Aorta (tissue), 5 donors: ENCODE measurements at regions not wholly inside any gene's neighbourhood (a gene's known extent, or its start where the extent isn't known, plus 50 kb on each side); places are given as distances from the start of the nearest gene placed in this dataset.
"Not testable (repeated sequence)": the region's sequence is repeated elsewhere in the genome, so short reads cannot be mapped to it uniquely, and the experiment has no call there.

Experiments used
- ATAC-seq: fragments of 200-7000 bp; cut with Tn5 transposase; one replicate; pipeline ENCODE4 v1.9.1; 2022; ENCODE audit warnings: moderate library complexity; ENCODE audit not compliant: low FRiP score
- DNase-seq, 2 donors: peaks; one replicate each; pipeline ENCODE4 v3.0.0-alpha.2; 2020
- H3K27ac ChIP-seq, 2 donors: one replicate each; pipeline ENCODE4 v1.5.1; 2013; ENCODE audit warnings: low read length in 2 of 2, mild to moderate bottlenecking in 2 of 2, moderate library complexity in 2 of 2, control low read depth in 1 of 2, inconsistent platforms in 1 of 2, low read depth in 1 of 2
- H3K27me3 ChIP-seq, 2 donors: one replicate each; pipeline ENCODE4 v1.6.1; 2013; ENCODE audit warnings: control low read depth in 1 of 2, low read length in 1 of 2, mild to moderate bottlenecking in 1 of 2, moderate library complexity in 1 of 2; ENCODE audit not compliant: insufficient read depth in 2 of 2, control insufficient read depth in 1 of 2
- H3K36me3 ChIP-seq, 2 donors: one replicate each; pipeline ENCODE4 v1.6.1; 2013; ENCODE audit warnings: control low read depth in 1 of 2, low read length in 1 of 2, mild to moderate bottlenecking in 1 of 2; ENCODE audit not compliant: insufficient read depth in 2 of 2, control insufficient read depth in 1 of 2
- H3K4me1 ChIP-seq, 2 donors: one replicate each; pipeline ENCODE4 v1.6.1; 2013; ENCODE audit warnings: low read length in 2 of 2, control low read depth in 1 of 2, mild to moderate bottlenecking in 1 of 2, moderate library complexity in 1 of 2; ENCODE audit not compliant: insufficient read depth in 2 of 2, control insufficient read depth in 1 of 2
- H3K4me3 ChIP-seq, 2 donors: one replicate each; pipeline ENCODE4 v1.5.1; 2013; ENCODE audit warnings: low read length in 2 of 2, control low read depth in 1 of 2, mild to moderate bottlenecking in 1 of 2
- H3K9me3 ChIP-seq: one replicate; pipeline ENCODE4 v1.6.1; 2013; ENCODE audit warnings: mild to moderate bottlenecking, low read length; ENCODE audit not compliant: control insufficient read depth
- WGBS, 2 donors: extraction: QIAGEN DNeasy Blood & Tissue Kit; methylation state at CpG; one replicate each; pipeline ENCODE4 v1.1.7; 2013; 5-methylcytosine and 5-hydroxymethylcytosine counted together
- intact Hi-C, 2 donors: fragments of 100-400 bp; cut with DNase I; formaldehyde crosslinking; loops; one replicate each; pipeline versions ENCODE4 v1.14.2 to v1.15.0; 2022
- donor health status: healthy with polysubstance abuse.
- donor health status: Bipolar disorder and iron deficiency.
- donor health status: DM: no; HTN: no; CAD: no.
- donor health status: DM: no; HTN: no; CAD: no.
- donor health status: DM: yes; HTN: yes; CAD: no.

DNA sequence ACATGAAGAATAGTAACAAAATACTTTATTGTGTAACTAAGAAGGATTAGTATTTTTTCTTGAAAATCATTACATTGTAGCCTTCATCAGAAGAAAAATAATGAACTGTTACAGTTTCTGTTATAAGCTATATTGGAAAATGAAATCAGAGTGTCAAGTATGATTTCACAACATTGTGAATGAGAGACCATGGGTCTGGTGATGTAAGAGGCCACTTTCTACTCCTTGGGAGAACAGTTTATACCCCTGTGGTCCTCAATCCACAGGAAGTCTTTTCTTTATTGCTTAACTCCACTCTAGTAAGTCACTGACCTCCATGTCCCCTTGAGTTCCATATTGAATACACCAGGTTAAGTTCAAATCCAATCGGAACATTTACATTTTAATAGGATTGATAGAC is 218.7 kb upstream of the FERMT1 start:
- DNase-seq: no peak
- Histone ChIP-seq H3K36me3 (no peaks in the 10 kb centered on the region), H3K27me3 (no peaks in the 10 kb centered on the region), H3K4me1 (no peaks in the 10 kb centered on the region), H3K4me3 (no peak overlapping the region), H3K27ac (no peak overlapping the region), H3K9me3 (no peaks in the 10 kb centered on the region)
- intact Hi-C loops: no loop called here
- no peak for ATAC-seq
- WGBS, 2 donors: 89 to 98% methylated on average over 1 of the region's 1 CpG

DNA sequence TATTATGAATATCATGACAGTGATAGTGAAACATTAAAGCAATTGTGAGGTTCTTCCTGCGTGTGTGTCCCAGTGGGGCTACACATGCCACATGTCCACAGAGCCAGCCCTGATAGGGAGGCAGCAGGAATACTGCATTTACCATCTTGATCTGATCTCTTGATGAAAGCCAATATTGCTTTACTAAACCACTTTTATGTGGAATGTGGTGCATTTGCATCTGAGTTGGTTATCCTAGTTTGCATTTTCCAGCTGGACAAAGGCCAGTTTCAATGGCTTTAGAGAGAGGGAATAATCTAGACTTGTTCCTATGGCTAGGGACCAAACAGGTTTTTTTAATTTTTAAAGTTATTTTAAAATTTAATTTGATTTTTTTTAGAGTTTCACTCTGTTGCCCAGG is 216.3 kb upstream of the FERMT1 start:
- H3K27me3 ChIP-seq: no peaks in the 10 kb centered on the region
- H3K9me3 ChIP-seq: no peaks in the 10 kb centered on the region
- ATAC-seq (no peak), DNase-seq (no peak)
- 82 to 85% methylated on average over 1 of the region's 1 CpG for WGBS, 2 donors
- no peak overlapping the region for H3K27ac ChIP-seq
- no peaks in the 10 kb centered on the region for H3K4me1 ChIP-seq
- H3K36me3 ChIP-seq: no peaks in the 10 kb centered on the region
- intact Hi-C loops: no loop called here
- H3K4me3 ChIP-seq: no peak overlapping the region

DNA sequence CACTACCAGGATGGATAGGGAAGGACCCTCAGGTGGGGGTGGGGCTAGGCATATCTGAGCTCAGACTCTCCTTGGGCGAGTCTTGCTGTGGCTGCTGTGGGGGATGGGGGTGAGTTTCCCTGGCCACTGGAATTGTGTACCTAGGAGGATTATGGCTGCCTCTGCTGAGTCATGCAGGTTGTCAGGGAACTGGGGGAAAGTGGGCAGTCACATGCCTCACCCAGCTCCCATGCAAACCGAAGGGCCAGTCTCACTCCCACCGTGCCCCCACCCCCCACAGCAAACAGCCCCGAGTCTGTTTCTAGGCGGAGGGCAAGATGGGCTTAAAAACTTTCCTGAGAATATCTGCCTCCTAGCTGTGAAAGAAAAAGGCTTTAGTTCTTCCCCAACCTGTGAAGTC is 210.3 kb upstream of the FERMT1 start:
- Histone ChIP-seq H3K9me3 (peaks cover 1% of the 10 kb centered on the region), H3K36me3 (no peaks in the 10 kb centered on the region), H3K4me1 (no peaks in the 10 kb centered on the region), H3K4me3 (no peak overlapping the region), H3K27ac (no peak overlapping the region), H3K27me3 (no peaks in the 10 kb centered on the region)
- DNase-seq (no peak), ATAC-seq (no peak)
- intact Hi-C loops: loop anchor here in 1 of 2 donors (5.0 kb wide), 1 partner anchor 469 kb away; no protein-coding TSS in a partner anchor
- 86 to 90% methylated on average over 5 of the region's 5 CpGs for WGBS, 2 donors

DNA sequence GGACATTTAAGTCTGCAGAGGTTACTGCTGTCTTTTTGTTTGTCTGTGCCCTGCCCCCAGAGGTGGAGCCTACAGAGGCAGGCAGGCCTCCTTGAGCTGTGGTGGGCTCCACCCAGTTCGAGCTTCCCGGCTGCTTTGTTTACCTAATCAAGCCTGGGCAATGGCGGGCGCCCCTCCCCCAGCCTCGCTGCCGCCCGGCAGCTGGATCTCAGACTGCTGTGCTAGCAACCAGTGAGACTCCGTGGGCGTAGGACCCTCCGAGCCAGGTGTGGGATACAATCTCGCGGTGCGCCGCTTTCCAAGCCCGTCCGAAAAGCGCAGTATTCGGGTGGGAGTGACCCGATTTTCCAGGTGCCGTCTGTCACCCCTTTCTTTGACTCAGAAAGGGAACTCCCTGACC is 198.4 kb upstream of the FERMT1 start:
- H3K27me3 ChIP-seq, H3K27ac ChIP-seq, H3K4me3 ChIP-seq, intact Hi-C loops, DNase-seq, H3K36me3 ChIP-seq, H3K4me1 ChIP-seq, ATAC-seq, H3K9me3 ChIP-seq: not testable (repeated sequence)
- WGBS, 2 donors: 61 to 65% methylated on average over 7 to 20 of the region's 20 CpGs

DNA sequence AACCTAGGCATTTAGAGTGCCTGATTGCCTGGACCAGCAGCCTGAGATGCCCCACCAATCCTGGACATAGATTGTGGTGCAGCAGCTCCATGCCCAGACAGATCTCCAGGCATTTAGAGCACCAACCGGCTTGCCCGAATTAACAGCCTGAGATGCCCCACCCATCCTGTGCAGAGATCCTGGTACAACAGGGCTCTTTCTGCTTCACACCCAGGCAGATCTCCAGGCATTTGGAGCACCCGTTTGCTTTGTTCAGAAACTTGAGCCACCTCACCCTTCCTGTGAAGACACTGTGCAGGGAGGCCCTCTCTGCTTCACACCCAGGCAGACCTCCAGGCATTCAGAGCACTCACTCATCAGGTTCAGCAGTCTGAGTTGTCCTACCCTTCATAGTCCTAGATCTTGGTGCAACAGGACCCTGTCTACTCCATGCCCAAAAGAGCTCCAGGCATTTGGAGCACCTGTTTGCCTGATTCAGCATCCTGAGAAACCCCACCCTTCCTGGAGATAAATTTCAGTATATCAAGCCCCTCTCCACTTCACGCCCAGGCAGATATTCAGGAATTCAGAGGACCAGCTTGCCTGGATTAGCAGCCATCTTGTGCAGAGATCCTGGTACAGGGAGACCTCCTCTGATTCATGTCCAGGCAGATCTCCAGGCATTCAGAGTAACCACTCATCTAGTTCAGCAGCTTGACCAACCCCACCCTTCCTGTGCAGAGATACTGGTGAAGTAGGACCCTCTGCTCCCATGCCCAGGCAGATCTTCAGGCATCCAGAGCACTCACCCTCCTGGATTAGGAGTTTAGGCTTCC is 189.2 kb upstream of the FERMT1 start:
- WGBS, 2 donors: 88 to 89% methylated on average over 4 of the region's 4 CpGs
- peaks cover 0 to 2% of the 10 kb centered on the region in 2 donors for H3K27me3 ChIP-seq
- peaks cover 8% of the 10 kb centered on the region for H3K9me3 ChIP-seq
- H3K4me1 ChIP-seq: no peaks in the 10 kb centered on the region
- intact Hi-C loops: no loop called here
- H3K27ac ChIP-seq: no peak overlapping the region
- no peak for ATAC-seq
- DNase-seq: no peak
- no peaks in the 10 kb centered on the region for H3K36me3 ChIP-seq
- H3K4me3 ChIP-seq: no peak overlapping the region

DNA sequence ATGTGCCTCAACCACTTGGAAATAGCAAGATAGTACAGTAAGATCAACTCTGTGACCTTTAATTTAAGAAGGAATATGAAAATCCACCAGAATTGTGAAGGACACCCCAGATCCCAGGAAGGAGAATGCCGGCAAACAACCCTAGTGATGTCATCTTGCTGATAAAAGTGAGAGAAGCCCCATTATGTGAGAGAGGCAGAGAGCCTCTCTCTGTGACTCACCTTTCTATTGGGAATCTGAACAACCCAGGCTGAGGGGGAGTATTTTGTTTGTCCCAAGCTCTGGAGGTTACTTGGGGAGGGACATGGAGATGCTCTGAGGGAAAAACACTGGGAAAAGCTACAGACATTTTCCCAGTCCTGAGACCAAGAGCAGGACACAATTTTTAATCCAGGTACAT is 188.3 kb upstream of the FERMT1 start:
- intact Hi-C loops: no loop called here
- DNase-seq (no peak), ATAC-seq (no peak)
- Histone ChIP-seq H3K4me3 (no peak overlapping the region), H3K4me1 (no peaks in the 10 kb centered on the region), H3K9me3 (peaks cover 8% of the 10 kb centered on the region), H3K36me3 (no peaks in the 10 kb centered on the region), H3K27me3 (peaks cover 0 to 2% of the 10 kb centered on the region in 2 donors), H3K27ac (no peak overlapping the region)
- WGBS, 2 donors: 77 to 100% methylated on average over 1 of the region's 1 CpG

DNA sequence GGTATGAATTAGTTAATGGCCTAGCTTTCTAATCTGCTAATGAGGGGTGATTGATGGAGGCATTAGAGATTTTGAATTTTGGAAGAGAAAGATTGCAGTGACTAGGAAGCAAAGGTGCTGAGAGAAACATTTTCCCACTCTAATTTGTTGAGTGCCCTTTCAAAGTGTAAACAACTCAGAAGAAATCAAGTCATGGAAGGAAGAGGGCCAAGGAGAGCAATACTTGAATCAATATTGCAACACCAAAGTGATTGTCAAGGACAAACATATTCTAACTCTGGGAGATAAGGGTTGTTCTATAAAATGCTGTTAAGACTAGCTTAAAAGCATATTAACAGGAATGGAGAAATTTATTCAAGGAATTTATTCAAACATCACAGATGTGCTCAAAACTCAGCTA is 182.7 kb upstream of the FERMT1 start:
- no peaks in the 10 kb centered on the region for H3K4me1 ChIP-seq
- ATAC-seq: no peak
- DNase-seq: no peak

DNA sequence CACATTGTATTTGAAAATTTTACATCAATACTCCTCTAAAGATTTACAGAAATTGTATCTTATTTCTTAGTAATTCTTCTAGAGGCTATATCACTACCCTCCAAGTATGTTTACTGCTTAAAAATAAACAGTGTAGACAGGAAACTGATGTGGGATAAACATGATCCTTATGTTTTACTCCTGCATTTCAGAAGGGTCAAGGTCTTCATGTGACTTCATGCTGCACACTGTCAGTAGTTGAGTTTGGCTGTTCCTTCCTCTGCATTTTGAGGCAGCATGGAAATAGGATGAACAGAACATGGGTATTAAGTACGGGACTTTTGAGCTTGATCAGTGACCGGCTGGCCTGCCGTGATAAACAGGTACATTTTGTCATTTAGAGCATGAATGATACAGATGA is 179.2 kb upstream of the FERMT1 start:
- DNase-seq (no peak), ATAC-seq (no peak)
- no peak overlapping the region for H3K4me3 ChIP-seq
- H3K27me3 ChIP-seq: no peaks in the 10 kb centered on the region
- WGBS, 2 donors: 74 to 92% methylated on average over 3 of the region's 3 CpGs
- intact Hi-C loops: no loop called here
- H3K27ac ChIP-seq: no peak overlapping the region
- no peaks in the 10 kb centered on the region for H3K36me3 ChIP-seq
- H3K4me1 ChIP-seq: no peaks in the 10 kb centered on the region
- no peaks in the 10 kb centered on the region for H3K9me3 ChIP-seq

More for the DNA sequence above, 182.7 kb upstream of the FERMT1 start:
- Histone ChIP-seq H3K36me3 (no peaks in the 10 kb centered on the region), H3K27ac (no peak overlapping the region), H3K4me3 (no peak overlapping the region), H3K9me3 (peaks cover 2% of the 10 kb centered on the region), H3K27me3 (peaks cover 0 to 2% of the 10 kb centered on the region in 2 donors)
- intact Hi-C loops: no loop called here

DNA sequence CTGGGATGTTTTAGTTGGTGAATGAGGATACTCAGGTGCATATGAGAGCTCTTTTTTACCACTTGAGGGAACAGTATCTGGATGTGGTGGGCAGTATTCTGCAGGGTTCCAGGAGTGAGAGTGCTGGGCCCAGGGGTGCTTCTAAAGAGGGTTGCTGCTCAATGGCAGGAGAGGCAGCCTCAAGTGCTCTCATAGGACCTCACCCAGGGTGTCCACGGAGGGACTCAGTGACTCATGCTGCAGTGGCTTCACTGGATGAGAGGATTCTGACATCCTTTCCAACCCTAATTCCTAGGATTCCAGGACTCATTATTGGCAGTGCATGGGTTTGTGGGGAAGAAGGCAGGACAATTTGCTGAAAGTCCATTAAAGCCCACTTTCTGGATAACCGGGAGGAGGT is 176.6 kb upstream of the FERMT1 start:
- intact Hi-C loops: no loop called here
- H3K9me3 ChIP-seq: no peaks in the 10 kb centered on the region
- 60 to 67% methylated on average over 2 of the region's 2 CpGs for WGBS, 2 donors
- DNase-seq (no peak), ATAC-seq (no peak)
- no peaks in the 10 kb centered on the region for H3K4me1 ChIP-seq
- H3K27me3 ChIP-seq: no peaks in the 10 kb centered on the region
- H3K36me3 ChIP-seq: no peaks in the 10 kb centered on the region
- no peak overlapping the region for H3K4me3 ChIP-seq
- H3K27ac ChIP-seq: no peak overlapping the region
